SU-DHL-6 (cell line): ENCODE measurements at regions not wholly inside any gene's neighbourhood (a gene's known extent, or its start where the extent isn't known, plus 50 kb on each side); places are given as distances from the start of the nearest gene placed in this dataset.

Experiments used
- H2AFZ ChIP-seq: fragments of 200-600 bp; sonication (generic); 2 replicates; pipeline ENCODE4 v1.6.1; 2014; ENCODE audit warnings: low read depth, mild to moderate bottlenecking, moderate library complexity, mixed read lengths, antibody characterized with exemption, low read length; ENCODE audit not compliant: severe bottlenecking
- H3F3A ChIP-seq: fragments of 200-600 bp; shearing (Covaris generic); 2 replicates; pipeline ENCODE4 v1.6.0; 2016; ENCODE audit warnings: antibody characterized with exemption, mild to moderate bottlenecking; ENCODE audit not compliant: insufficient read depth
- H3K27ac ChIP-seq: fragments of 200-600 bp; sonication (generic); 2 replicates; pipeline ENCODE4 v1.5.1; 2016; ENCODE audit warnings: low read depth, mild to moderate bottlenecking, low read length, moderate library complexity, mixed read lengths
- H3K27me3 ChIP-seq: fragments of 200-600 bp; sonication (generic), shearing (Covaris generic); 2 replicates; pipeline ENCODE4 v1.6.0; 2014; ENCODE audit warnings: mild to moderate bottlenecking, low read length
- H3K36me3 ChIP-seq: fragments of 200-600 bp; sonication (generic); 2 replicates; pipeline ENCODE4 v1.6.1; 2014; ENCODE audit warnings: mild to moderate bottlenecking, low read length, mixed read lengths
- H3K4me2 ChIP-seq: fragments of 300-600, 200-600 bp; shearing (Covaris generic), sonication (generic); 2 replicates; pipeline ENCODE4 v1.6.0; 2014; ENCODE audit warnings: low read length, low read depth, mild to moderate bottlenecking; ENCODE audit not compliant: poor library complexity, severe bottlenecking
- H3K4me3 ChIP-seq: fragments of 200-600 bp; sonication (generic); 2 replicates; pipeline ENCODE4 v1.5.1; 2014; ENCODE audit warnings: antibody characterized with exemption, low read length, mild to moderate bottlenecking, mixed read lengths; ENCODE audit not compliant: insufficient read depth, poor library complexity, severe bottlenecking
- H3K79me2 ChIP-seq: fragments of 200-600 bp; sonication (generic); 2 replicates; pipeline ENCODE4 v1.6.1; 2014; ENCODE audit warnings: mild to moderate bottlenecking, low read length, moderate library complexity; ENCODE audit not compliant: insufficient read depth
- H3K9ac ChIP-seq: fragments of 200-600 bp; sonication (generic); 2 replicates; pipeline ENCODE4 v1.7.0; 2014; ENCODE audit warnings: mild to moderate bottlenecking, low read length
- H3K9me2 ChIP-seq: fragments of 200-600 bp; sonication (generic); replicated peaks from 2 replicates; pipeline ENCODE4 v1.6.1; 2014; ENCODE audit warnings: low read length; ENCODE audit not compliant: insufficient read depth
- H3K9me3 ChIP-seq: fragments of 200-600 bp; sonication (generic); 2 replicates; pipeline ENCODE4 v1.6.1; 2014; ENCODE audit warnings: low read length, mixed read lengths; ENCODE audit not compliant: insufficient read depth
- H4K20me1 ChIP-seq: fragments of 200-600 bp; sonication (generic); 2 replicates; pipeline ENCODE4 v1.6.1; 2014; ENCODE audit warnings: low read depth, mild to moderate bottlenecking, antibody characterized with exemption, low read length, moderate library complexity, mixed read lengths
- CTCF ChIP-seq: fragments of 200-600 bp; sonication (generic); IDR thresholded peaks from one replicate; pipeline ENCODE4 v1.5.1; 2017; ENCODE audit warnings: antibody characterized with exemption, mild to moderate bottlenecking, low read length, moderate library complexity; ENCODE audit not compliant: insufficient read depth, poor library complexity, severe bottlenecking
- EZH2phosphoT487 ChIP-seq: fragments of 200-600 bp; sonication (generic), shearing (Covaris generic); conservative IDR thresholded peaks from 2 replicates; pipeline ENCODE4 v1.6.1; 2018; ENCODE audit warnings: mild to moderate bottlenecking, antibody characterized with exemption, low read length, moderate library complexity, mixed read lengths

GRCh38 chr1:55522982-55523381 lies 307.8 kb upstream of the USP24 start:
- Histone ChIP-seq H3K79me2 (no peaks in the 10 kb centered on the region), H3K27ac (no peak overlapping the region), H3K9me3 (no peaks in the 10 kb centered on the region), H3K4me3 (no peak overlapping the region), H3K36me3 (no peaks in the 10 kb centered on the region), H3K4me2 (no peak overlapping the region), H3K9me2 (no peaks in the 10 kb centered on the region), H3K27me3 (no peaks in the 10 kb centered on the region), H4K20me1 (no peaks in the 10 kb centered on the region), H3F3A (no peaks in the 10 kb centered on the region), H2AFZ (no peak overlapping the region), H3K9ac (no peak overlapping the region)
- no peak for TF ChIP-seq EZH2phosphoT487
- no peak for TF ChIP-seq CTCF

- Histone ChIP-seq H3F3A (no peaks in the 10 kb centered on the region), H3K9me3 (no peaks in the 10 kb centered on the region), H3K9ac (no peak overlapping the region), H2AFZ (no peak overlapping the region), H3K27ac (no peak overlapping the region), H3K36me3 (no peaks in the 10 kb centered on the region), H4K20me1 (no peaks in the 10 kb centered on the region), H3K4me2 (no peak overlapping the region), H3K79me2 (no peaks in the 10 kb centered on the region), H3K27me3 (no peaks in the 10 kb centered on the region), H3K4me3 (no peak overlapping the region), H3K9me2 (no peaks in the 10 kb centered on the region)
- TF ChIP-seq EZH2phosphoT487 (no peak), CTCF (no peak)
Measured at GRCh38 chr1:55522353-55522903, 307.3 kb upstream of the USP24 start.

- TF ChIP-seq CTCF, result no peak
- TF ChIP-seq EZH2phosphoT487, result no peak
- Histone ChIP-seq H3K27me3 (no peaks in the 10 kb centered on the region), H3K79me2 (no peaks in the 10 kb centered on the region), H4K20me1 (no peaks in the 10 kb centered on the region), H3K4me2 (no peak overlapping the region), H3K36me3 (no peaks in the 10 kb centered on the region), H3K9ac (no peak overlapping the region), H3K9me3 (no peaks in the 10 kb centered on the region), H3K4me3 (no peak overlapping the region), H2AFZ (no peak overlapping the region), H3K27ac (no peak overlapping the region), H3K9me2 (no peaks in the 10 kb centered on the region), H3F3A (no peaks in the 10 kb centered on the region)
Measured at GRCh38 chr1:55520861-55521260, 305.7 kb upstream of the USP24 start.
